ENCODE measurements at regions not wholly inside any gene's neighbourhood (a gene's known extent, or its start where the extent isn't known, plus 50 kb on each side); places are given as distances from the start of the nearest gene placed in this dataset.

DNA sequence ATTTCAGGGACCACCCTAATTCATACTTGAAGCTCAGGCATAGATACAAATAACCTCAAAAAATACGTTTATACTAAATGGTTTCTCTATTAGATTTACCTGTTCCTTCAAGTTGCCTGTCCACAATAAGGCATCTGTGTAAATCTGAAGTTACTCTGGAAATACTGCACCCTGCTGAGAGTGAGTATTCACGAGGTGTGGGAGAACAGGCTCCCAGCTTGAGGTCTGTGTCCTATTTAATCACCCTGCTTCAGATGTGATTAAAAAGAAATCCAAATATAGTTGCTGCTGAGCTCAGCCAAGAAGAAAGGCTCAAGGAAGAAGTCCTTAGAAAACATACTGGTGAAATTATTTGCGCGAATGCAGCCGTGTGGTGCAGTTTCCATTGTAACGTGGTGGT, 136.8 kb downstream of the KLF6 start:
- TF ChIP-seq EZH2 (IDR thresholded peaks at IDR 0.05; ENCODE audit: borderline replicate concordance, low read length), result no peak
- TF ChIP-seq, protein P1, sequence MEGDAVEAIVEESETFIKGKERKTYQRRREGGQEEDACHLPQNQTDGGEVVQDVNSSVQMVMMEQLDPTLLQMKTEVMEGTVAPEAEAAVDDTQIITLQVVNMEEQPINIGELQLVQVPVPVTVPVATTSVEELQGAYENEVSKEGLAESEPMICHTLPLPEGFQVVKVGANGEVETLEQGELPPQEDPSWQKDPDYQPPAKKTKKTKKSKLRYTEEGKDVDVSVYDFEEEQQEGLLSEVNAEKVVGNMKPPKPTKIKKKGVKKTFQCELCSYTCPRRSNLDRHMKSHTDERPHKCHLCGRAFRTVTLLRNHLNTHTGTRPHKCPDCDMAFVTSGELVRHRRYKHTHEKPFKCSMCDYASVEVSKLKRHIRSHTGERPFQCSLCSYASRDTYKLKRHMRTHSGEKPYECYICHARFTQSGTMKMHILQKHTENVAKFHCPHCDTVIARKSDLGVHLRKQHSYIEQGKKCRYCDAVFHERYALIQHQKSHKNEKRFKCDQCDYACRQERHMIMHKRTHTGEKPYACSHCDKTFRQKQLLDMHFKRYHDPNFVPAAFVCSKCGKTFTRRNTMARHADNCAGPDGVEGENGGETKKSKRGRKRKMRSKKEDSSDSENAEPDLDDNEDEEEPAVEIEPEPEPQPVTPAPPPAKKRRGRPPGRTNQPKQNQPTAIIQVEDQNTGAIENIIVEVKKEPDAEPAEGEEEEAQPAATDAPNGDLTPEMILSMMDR (IDR thresholded peaks at IDR 0.05; ENCODE audit: low read length), result no peak
